ENCODE measurements at regions not wholly inside any gene's neighbourhood (a gene's known extent, or its start where the extent isn't known, plus 50 kb on each side); places are given as distances from the start of the nearest gene placed in this dataset.

DNA sequence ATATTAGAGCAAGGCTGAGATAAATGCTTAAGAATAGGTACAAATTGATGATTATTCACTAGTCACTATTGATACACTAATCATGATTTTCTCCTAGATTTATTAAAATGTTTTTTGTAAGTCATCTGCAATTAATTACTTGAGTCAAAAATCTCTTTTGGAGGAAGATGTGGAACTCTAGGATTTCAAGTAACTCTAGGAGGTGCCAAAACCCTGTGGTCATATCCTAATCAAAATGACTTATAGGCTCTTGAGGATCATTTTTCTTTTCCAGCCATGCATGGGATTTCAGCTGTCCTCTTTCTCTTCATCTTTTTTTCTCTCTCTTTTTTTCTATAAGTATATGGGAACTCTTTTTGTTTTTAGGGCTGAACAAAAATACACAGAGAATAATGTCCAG lies 141.8 kb upstream of the CD180 start:
- DNase-seq (ENCODE audit: low spot score), result no peak
- TF ChIP-seq REST (IDR thresholded peaks at IDR 0.05) (no peak), SP1 (IDR thresholded peaks at IDR 0.05) (no peak), HNF4G (IDR thresholded peaks at IDR 0.05) (no peak), HNF4A (conservative IDR thresholded peaks at IDR 0.05) (no peak), GABPA (IDR thresholded peaks at IDR 0.05 in 1 of 2, conservative IDR thresholded peaks at IDR 0.05 in 1 of 2) (no peak), EGR1 (IDR thresholded peaks at IDR 0.05; ENCODE audit: low read depth in 2 of 2) (no peak), ATF3 (IDR thresholded peaks at IDR 0.05) (no peak), RXRA (IDR thresholded peaks at IDR 0.05) (no peak), FOXA2 (IDR thresholded peaks at IDR 0.05) (no peak), CTCF (IDR thresholded peaks at IDR 0.05; ENCODE audit: low read depth, low read length, missing input control) (no peak), ZBTB33 (IDR thresholded peaks at IDR 0.05) (no peak), JUND (IDR thresholded peaks at IDR 0.05) (no peak), YY1 (IDR thresholded peaks at IDR 0.05) (no peak)
- Histone ChIP-seq H3K27me3 (ENCODE audit: control insufficient read depth in 4 of 4, insufficient read depth in 4 of 4, low read length in 3 of 4) (no peaks in the 10 kb centered on the region), H3K36me3 (ENCODE audit: control insufficient read depth in 4 of 4, insufficient read depth in 3 of 4, low read depth in 1 of 4, low read length in 3 of 4) (no peaks in the 10 kb centered on the region), H3K27ac (ENCODE audit: low read depth in 1 of 2, low read length in 2 of 2) (no peak overlapping the region), H3K9ac (ENCODE audit: low read depth in 1 of 2, low read length in 2 of 2) (no peak overlapping the region), H3K9me3 (ENCODE audit: control insufficient read depth in 4 of 4, low read length in 3 of 4) (no peaks in the 10 kb centered on the region), H3K4me1 (ENCODE audit: control insufficient read depth in 4 of 4, insufficient read depth in 4 of 4, low read length in 3 of 4) (no peaks in the 10 kb centered on the region), H3K4me3 (ENCODE audit: low read depth in 1 of 3, low read length in 3 of 3) (no peak overlapping the region)

GRCh38 chr5:67337751-67338150 lies 141.2 kb upstream of the CD180 start:
- TF ChIP-seq FOXA2 (IDR thresholded peaks at IDR 0.05) (no peak), ATF3 (IDR thresholded peaks at IDR 0.05) (no peak), GABPA (IDR thresholded peaks at IDR 0.05 in 1 of 2, conservative IDR thresholded peaks at IDR 0.05 in 1 of 2) (no peak), JUND (IDR thresholded peaks at IDR 0.05) (no peak), RAD21 (IDR thresholded peaks at IDR 0.05) (no peak), REST (IDR thresholded peaks at IDR 0.05) (no peak), SP1 (IDR thresholded peaks at IDR 0.05) (no peak), HNF4G (IDR thresholded peaks at IDR 0.05) (no peak), NR2F2 (IDR thresholded peaks at IDR 0.05) (no peak), RXRA (IDR thresholded peaks at IDR 0.05) (no peak), EGR1 (IDR thresholded peaks at IDR 0.05; ENCODE audit: low read depth in 2 of 2) (no peak), TAF1 (conservative IDR thresholded peaks at IDR 0.05) (no peak)
- Histone ChIP-seq H3K9ac (ENCODE audit: low read depth in 1 of 2, low read length in 2 of 2) (no peak overlapping the region), H3K27ac (ENCODE audit: low read depth in 1 of 2, low read length in 2 of 2) (no peak overlapping the region), H3K9me3 (ENCODE audit: control insufficient read depth in 4 of 4, low read length in 3 of 4) (no peaks in the 10 kb centered on the region), H3K36me3 (ENCODE audit: control insufficient read depth in 4 of 4, insufficient read depth in 3 of 4, low read depth in 1 of 4, low read length in 3 of 4) (no peaks in the 10 kb centered on the region), H3K27me3 (ENCODE audit: control insufficient read depth in 4 of 4, insufficient read depth in 4 of 4, low read length in 3 of 4) (no peaks in the 10 kb centered on the region), H3K4me3 (ENCODE audit: low read depth in 1 of 3, low read length in 3 of 3) (no peak overlapping the region), H3K4me1 (ENCODE audit: control insufficient read depth in 4 of 4, insufficient read depth in 4 of 4, low read length in 3 of 4) (no peaks in the 10 kb centered on the region)
- no peak for DNase-seq (ENCODE audit: low spot score)

Measured in liver (tissue), 7 donors.